NCI-H226 (cell line): ENCODE measurements at regions not wholly inside any gene's neighbourhood (a gene's known extent, or its start where the extent isn't known, plus 50 kb on each side); places are given as distances from the start of the nearest gene placed in this dataset.

Experiments
- DNase-seq: peaks from one replicate; pipeline ENCODE4 v3.0.0-alpha.2; 2015

- no peak for DNase-seq
Measured at GRCh38 chr4:13180701-13181100, 303.4 kb downstream of the RAB28 start.

GRCh38 chr4:13178621-13179020 is 305.5 kb downstream of the RAB28 start:
- DNase-seq = no peak

- DNase-seq = no peak
Measured at GRCh38 chr4:13176741-13177142, 307.4 kb downstream of the RAB28 start.

- no peak for DNase-seq
Measured at GRCh38 chr4:13174926-13175325, 309.2 kb downstream of the RAB28 start.

GRCh38 chr4:13174001-13174400 is 310.1 kb downstream of the RAB28 start:
- DNase-seq = no peak

- DNase-seq = no peak
Measured at GRCh38 chr4:13171292-13172057, 312.7 kb downstream of the RAB28 start.

GRCh38 chr4:13169731-13170525 is 314.2 kb downstream of the RAB28 start:
- DNase-seq = no peak

- DNase-seq = peak; percentile 12
Measured at GRCh38 chr4:13168326-13168725, 315.8 kb downstream of the RAB28 start.

GRCh38 chr4:13166214-13166613 is 317.9 kb downstream of the RAB28 start:
- no peak for DNase-seq

- no peak for DNase-seq
Measured at GRCh38 chr4:13164783-13165331, 319.3 kb downstream of the RAB28 start.

GRCh38 chr4:13162886-13163285 is 321.3 kb downstream of the RAB28 start:
- no peak for DNase-seq

GRCh38 chr4:13160920-13161319 is 323.2 kb downstream of the RAB28 start:
- DNase-seq = peak; percentile 41

GRCh38 chr4:13159041-13159620 is 325.0 kb downstream of the RAB28 start:
- DNase-seq = peak; percentile 21

GRCh38 chr4:13151194-13151593 is 332.9 kb downstream of the RAB28 start:
- DNase-seq = no peak

- no peak for DNase-seq
Measured at GRCh38 chr4:13143222-13144070, 340.7 kb downstream of the RAB28 start.

- no peak for DNase-seq
Measured at GRCh38 chr4:13142726-13143125, 341.4 kb downstream of the RAB28 start.

- no peak for DNase-seq
Measured at GRCh38 chr4:13142191-13142590, 341.9 kb downstream of the RAB28 start.

GRCh38 chr4:13137390-13137789 is 346.8 kb downstream of the RAB28 start:
- DNase-seq = no peak

- no peak for DNase-seq
Measured at GRCh38 chr4:13133700-13134099, 350.4 kb downstream of the RAB28 start.

GRCh38 chr4:13130848-13131247 is 353.3 kb downstream of the RAB28 start:
- no peak for DNase-seq

GRCh38 chr4:13129095-13129494 is 355.0 kb downstream of the RAB28 start:
- DNase-seq = no peak
